ENCODE measurements at regions not wholly inside any gene's neighbourhood (a gene's known extent, or its start where the extent isn't known, plus 50 kb on each side); places are given as distances from the start of the nearest gene placed in this dataset.

DNA sequence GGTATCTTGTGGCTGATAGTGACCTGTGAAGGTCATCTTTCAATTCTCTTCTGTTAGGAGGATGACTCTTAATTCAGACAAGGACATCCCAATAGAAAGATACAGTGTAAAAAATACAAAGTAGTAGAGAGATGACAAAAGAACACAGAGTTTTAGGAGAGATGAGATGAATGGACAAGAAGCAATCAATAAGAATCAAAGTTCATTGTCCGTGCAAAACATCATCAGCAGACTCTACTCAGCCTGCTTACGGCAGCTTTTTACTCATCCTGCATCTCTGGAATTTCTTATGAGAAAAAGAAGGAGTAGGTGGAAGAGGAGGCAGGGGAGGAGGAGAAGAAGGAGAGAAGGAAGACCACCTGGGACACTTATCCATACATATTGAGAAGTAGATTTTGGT, 2131.7 kb downstream of the ARAP2 start:
- TF ChIP-seq, protein P1, sequence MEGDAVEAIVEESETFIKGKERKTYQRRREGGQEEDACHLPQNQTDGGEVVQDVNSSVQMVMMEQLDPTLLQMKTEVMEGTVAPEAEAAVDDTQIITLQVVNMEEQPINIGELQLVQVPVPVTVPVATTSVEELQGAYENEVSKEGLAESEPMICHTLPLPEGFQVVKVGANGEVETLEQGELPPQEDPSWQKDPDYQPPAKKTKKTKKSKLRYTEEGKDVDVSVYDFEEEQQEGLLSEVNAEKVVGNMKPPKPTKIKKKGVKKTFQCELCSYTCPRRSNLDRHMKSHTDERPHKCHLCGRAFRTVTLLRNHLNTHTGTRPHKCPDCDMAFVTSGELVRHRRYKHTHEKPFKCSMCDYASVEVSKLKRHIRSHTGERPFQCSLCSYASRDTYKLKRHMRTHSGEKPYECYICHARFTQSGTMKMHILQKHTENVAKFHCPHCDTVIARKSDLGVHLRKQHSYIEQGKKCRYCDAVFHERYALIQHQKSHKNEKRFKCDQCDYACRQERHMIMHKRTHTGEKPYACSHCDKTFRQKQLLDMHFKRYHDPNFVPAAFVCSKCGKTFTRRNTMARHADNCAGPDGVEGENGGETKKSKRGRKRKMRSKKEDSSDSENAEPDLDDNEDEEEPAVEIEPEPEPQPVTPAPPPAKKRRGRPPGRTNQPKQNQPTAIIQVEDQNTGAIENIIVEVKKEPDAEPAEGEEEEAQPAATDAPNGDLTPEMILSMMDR (conservative IDR thresholded peaks at IDR 0.05; ENCODE audit: low read depth, low read length): no peak
- no peak for TF ChIP-seq EZH2 (IDR thresholded peaks at IDR 0.05; ENCODE audit: borderline replicate concordance, low read depth, low read length, poor library complexity, severe bottlenecking)
